ENCODE measurements at regions not wholly inside any gene's neighbourhood (a gene's known extent, or its start where the extent isn't known, plus 50 kb on each side); places are given as distances from the start of the nearest gene placed in this dataset.

DNA sequence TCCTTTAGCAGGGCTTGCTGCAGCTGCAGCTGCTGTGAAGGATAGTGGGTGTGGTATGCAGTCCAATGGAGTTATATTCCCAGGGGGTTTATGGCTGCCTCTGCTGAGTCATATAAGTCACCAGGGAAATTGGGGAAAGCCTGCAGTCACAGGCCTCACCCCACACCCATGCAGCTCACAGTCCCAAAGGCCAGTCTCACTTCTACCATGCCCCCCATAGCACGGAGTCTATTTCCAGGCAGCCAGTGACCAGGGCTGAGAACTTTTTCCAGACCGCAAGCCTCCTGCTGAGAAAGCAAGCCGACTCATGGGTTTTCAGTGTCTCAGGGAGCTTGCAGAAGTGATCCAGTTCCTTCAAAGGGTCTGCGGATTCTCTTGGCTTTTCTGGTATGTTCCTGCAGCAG lies 322.4 kb upstream of the CLEC14A start:
- DNase-seq (no peak), ATAC-seq (ENCODE audit: low read depth) (no peak)
- no peak overlapping the region for H3K4me3 ChIP-seq (ENCODE audit: insufficient read depth, low read depth, low read length)
- no TSS peak for BruUV-seq (replicated peaks)
- in situ Hi-C loops (cut with MboI; ENCODE audit: low sequenced_read_pairs) (no loop called here), dilution Hi-C loops (cut with HindIII; ENCODE audit: low sequenced_read_pairs, unreplicated experiment) (no loop called here), intact Hi-C loops (cut with micrococcal nuclease) (no loop called here)
- POLR2A ChIA-PET (ENCODE audit: unreplicated experiment): no interaction called here
- no peak overlapping the region for H2BK20ac ChIP-seq (ENCODE audit: low read depth, low read length)
- no peak overlapping the region for H3K4me2 ChIP-seq (ENCODE audit: low read depth, low read length)
- no peaks in the 10 kb centered on the region for H3K79me1 ChIP-seq (ENCODE audit: low read depth in 1 of 2, low read length in 2 of 2)
- H2BK15ac ChIP-seq (ENCODE audit: low read depth, low read length): no peak overlapping the region
- no peaks in the 10 kb centered on the region for H3K9me1 ChIP-seq (ENCODE audit: insufficient read depth, low read length)
- no peak overlapping the region for H4K91ac ChIP-seq (ENCODE audit: insufficient read depth, low read depth, low read length)
- no peak overlapping the region for H3K27ac ChIP-seq (ENCODE audit: insufficient read depth, low read length)
- no peak overlapping the region for H3K4ac ChIP-seq (ENCODE audit: low read depth, low read length)
- CTCF ChIA-PET: no interaction called here
- TF ChIP-seq MAZ (IDR thresholded peaks at IDR 0.05; ENCODE audit: borderline replicate concordance, low read depth, low read length): no peak
- TF ChIP-seq RCOR1 (IDR thresholded peaks at IDR 0.05; ENCODE audit: insufficient replicate concordance, low read length): no peak
- TF ChIP-seq CEBPB (IDR thresholded peaks at IDR 0.05; ENCODE audit: low read depth, low read length): no peak
- H3K4me1 ChIP-seq (ENCODE audit: control insufficient read depth, insufficient read depth, low read length): no peaks in the 10 kb centered on the region
- no peak overlapping the region for H2AK9ac ChIP-seq (replicated peaks; ENCODE audit: low read depth, low read length, poor library complexity)
- 68% methylated on average over 3 of the region's 4 CpGs; no CpG with 5 or more reads in 1 of the 2 experiments for WGBS, 2 experiments (ENCODE audit: extremely low coverage in 2 of 2, insufficient read length in 1 of 2)
- H3K9me3 ChIP-seq (ENCODE audit: control insufficient read depth, insufficient read depth, low read length): no peaks in the 10 kb centered on the region
- H2BK5ac ChIP-seq (ENCODE audit: low read depth, low read length, poor library complexity, severe bottlenecking): no peak overlapping the region
- no peak overlapping the region for H2AFZ ChIP-seq (replicated peaks; ENCODE audit: low read length, poor library complexity)
- no peak overlapping the region for H4K5ac ChIP-seq (ENCODE audit: low read depth, low read length)
- no peak overlapping the region for H4K8ac ChIP-seq (ENCODE audit: low read depth in 2 of 2, low read length in 2 of 2)
- H2BK120ac ChIP-seq (ENCODE audit: low read depth, low read length): no peak overlapping the region
- no peak overlapping the region for H3K18ac ChIP-seq (ENCODE audit: low read depth, low read length)
- no peak overlapping the region for H3K14ac ChIP-seq (replicated peaks; ENCODE audit: low read depth, low read length)
- no peak overlapping the region for H3K56ac ChIP-seq (ENCODE audit: extremely low read depth, insufficient read depth, low read length)
- H3K23ac ChIP-seq (ENCODE audit: low read depth, low read length): no peak overlapping the region
- H2AK5ac ChIP-seq (ENCODE audit: low read depth, low read length): no peak overlapping the region
- no peaks in the 10 kb centered on the region for H3K27me3 ChIP-seq (ENCODE audit: control insufficient read depth, insufficient read depth, low read length)
- H4K20me1 ChIP-seq (ENCODE audit: insufficient read depth, low read length): no peaks in the 10 kb centered on the region
- no peaks in the 10 kb centered on the region for H3K36me3 ChIP-seq (ENCODE audit: control insufficient read depth, insufficient read depth, low read length)
- H3K9ac ChIP-seq (ENCODE audit: low read depth, low read length): no peak overlapping the region
